H1 (cell line): ENCODE measurements at regions not wholly inside any gene's neighbourhood (a gene's known extent, or its start where the extent isn't known, plus 50 kb on each side); places are given as distances from the start of the nearest gene placed in this dataset.

Experiments used
- BRCA1 ChIP-seq: IDR thresholded peaks from 2 replicates; pipeline ENCODE4 v1.6.1; 2012; ENCODE audit warnings: low read depth, low read length, improper control_type of control experiment
- EP300 ChIP-seq, 2 experiments: IDR thresholded peaks; 1 replicate in 1 of 2; 2 replicates in 1 of 2; pipeline ENCODE4 v1.6.1; 2011 to 2012; ENCODE audit warnings: low read depth in 2 of 2, low read length in 2 of 2, mild to moderate bottlenecking in 2 of 2, borderline replicate concordance in 1 of 2, inconsistent platforms in 1 of 2, moderate library complexity in 1 of 2
- POLR2AphosphoS5 ChIP-seq: IDR thresholded peaks from 2 replicates; pipeline ENCODE4 v1.6.1; 2011; ENCODE audit warnings: low read depth, low read length
- SIN3A ChIP-seq, 2 experiments: IDR thresholded peaks in 1 of 2; conservative IDR thresholded peaks in 1 of 2; 2 replicates each; pipeline ENCODE4 v1.6.1; 2011 to 2012; ENCODE audit warnings: low read length in 2 of 2, improper control_type of control experiment in 1 of 2, low read depth in 1 of 2, mild to moderate bottlenecking in 1 of 2

DNA sequence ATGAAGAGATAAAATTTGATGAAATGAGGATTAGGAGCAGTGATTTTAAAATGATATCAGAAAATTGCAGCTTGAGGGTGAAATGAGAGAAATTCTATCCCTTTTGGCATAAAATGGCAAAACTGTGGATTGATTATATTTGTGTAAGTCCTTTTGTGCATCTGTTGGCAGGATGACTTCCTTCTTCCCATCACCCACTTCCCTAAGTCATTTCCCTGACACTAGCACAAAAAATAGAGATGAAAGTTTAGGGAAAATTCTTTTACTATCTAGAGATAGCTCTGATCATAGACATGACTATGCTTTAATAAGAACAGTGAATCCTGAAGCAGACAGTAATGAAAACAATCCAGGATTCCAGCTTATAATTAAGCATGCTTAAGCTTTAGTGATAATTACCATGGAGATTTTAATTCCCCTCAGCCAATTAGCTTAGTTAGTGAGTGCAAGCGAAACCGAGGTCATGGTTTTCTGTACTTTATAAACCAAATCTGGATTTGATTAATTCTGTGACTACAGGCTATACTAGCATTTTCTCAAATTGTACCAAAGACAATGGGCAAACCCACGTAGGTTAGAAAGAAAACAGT, 163.6 kb upstream of the TARS1 start (continued):
- TF ChIP-seq SIN3A (conservative IDR thresholded peaks at IDR 0.05 in 1 of 2, IDR thresholded peaks at IDR 0.05 in 1 of 2; ENCODE audit: low read depth in 1 of 2, low read length in 2 of 2) (no peak), BRCA1 (no peak), POLR2AphosphoS5 (no peak), EP300 (IDR thresholded peaks at IDR 0.05; ENCODE audit: borderline replicate concordance in 1 of 2, low read depth in 2 of 2, low read length in 2 of 2) (no peak)
